Panc1 (cell line): ENCODE measurements at regions not wholly inside any gene's neighbourhood (a gene's known extent, or its start where the extent isn't known, plus 50 kb on each side); places are given as distances from the start of the nearest gene placed in this dataset.

Experiments
- ATAC-seq: fragments of 200-7000 bp; cut with Tn5 transposase; 2 replicates; pipeline ENCODE4 v1.9.1; 2020; ENCODE audit warnings: mild to moderate bottlenecking, moderate library complexity
- BruUV-seq: library from RNA; stranded (reverse); fragments of 400-500 nt; replicated peaks from 2 replicates; lab custom pipeline; 2021; lab: Mats Ljungman, UMichigan
- CTCF ChIA-PET: fragments of 300-600 bp; sonication (Branson Sonifier 250); formaldehyde crosslinking; loops from one replicate; lab custom pipeline; 2022; ENCODE audit warnings: antibody characterized with exemption; lab: Charles Lee
- POLR2A ChIA-PET: fragments of 300-600 bp; sonication (Branson Sonifier 250); formaldehyde crosslinking; loops from one replicate; lab custom pipeline; 2022; ENCODE audit warnings: antibody characterized with exemption; lab: Charles Lee
- DNase-seq: peaks from one replicate; pipeline ENCODE4 v3.0.0-alpha.2; 2010; ENCODE audit warnings: low read depth, low spot score
- H3K27ac ChIP-seq: 2 replicates; pipeline ENCODE4 v1.5.1; 2011; ENCODE audit warnings: mild to moderate bottlenecking, low read length, inconsistent platforms
- H3K27me3 ChIP-seq: fragments of 200-500 bp; sonication (Bioruptor generic); 2 replicates; pipeline ENCODE4 v1.6.0; 2014; ENCODE audit warnings: low read length, inconsistent platforms; ENCODE audit not compliant: control insufficient read depth, insufficient read depth
- H3K36me3 ChIP-seq: fragments of 200-500 bp; sonication (Bioruptor generic); 2 replicates; pipeline ENCODE4 v1.5.1; 2014; ENCODE audit warnings: inconsistent platforms, mild to moderate bottlenecking, low read length, moderate library complexity; ENCODE audit not compliant: control insufficient read depth, insufficient read depth
- H3K4me1 ChIP-seq: 2 replicates; pipeline ENCODE4 v1.5.1; 2011; ENCODE audit warnings: inconsistent platforms, mild to moderate bottlenecking, low read length, moderate library complexity; ENCODE audit not compliant: control insufficient read depth, insufficient read depth
- H3K4me3 ChIP-seq, 2 experiments: 2 replicates each; pipeline ENCODE4 v1.5.1; 2011 to 2012; ENCODE audit warnings: low read depth in 2 of 2, low read length in 2 of 2, mild to moderate bottlenecking in 2 of 2, inconsistent platforms in 1 of 2, moderate library complexity in 1 of 2
- H3K9me3 ChIP-seq: fragments of 200-500 bp; sonication (Bioruptor generic); 2 replicates; pipeline ENCODE4 v1.5.1; 2014; ENCODE audit warnings: low read depth, mild to moderate bottlenecking, inconsistent platforms, low read length, moderate library complexity; ENCODE audit not compliant: control insufficient read depth, insufficient read depth
- POLR2AphosphoS5 ChIP-seq: IDR thresholded peaks from 2 replicates; pipeline ENCODE4 v1.6.1; 2012; ENCODE audit warnings: mild to moderate bottlenecking, low read depth, low read length, moderate library complexity
- SIN3A ChIP-seq: IDR thresholded peaks from 2 replicates; pipeline ENCODE4 v1.6.1; 2012; ENCODE audit warnings: low read depth, mild to moderate bottlenecking, low read length, moderate library complexity, borderline replicate concordance; ENCODE audit not compliant: insufficient read depth
- TCF7L2 ChIP-seq: IDR thresholded peaks from 2 replicates; pipeline ENCODE4 v1.6.1; 2011; ENCODE audit warnings: mild to moderate bottlenecking, low read depth, low read length, inconsistent platforms
- in situ Hi-C: cut with HindIII; loops from 2 replicates; pipeline ENCODE4 v1.10.0; 2016; ENCODE audit warnings: low sequenced_read_pairs, low pct_unique_long_range_greater_than_20kb
- intact Hi-C: fragments of 100-400 bp; cut with micrococcal nuclease; formaldehyde crosslinking; loops from one replicate; pipeline ENCODE4 v1.10.0; 2022; ENCODE audit not compliant: unreplicated experiment
- TF ChIP-seq, protein P1 (sequence below), 2 experiments: IDR thresholded peaks; 2 replicates each; pipeline ENCODE4 v1.6.1; 2011 to 2012; ENCODE audit warnings: low read depth in 2 of 2, control low read depth in 1 of 2, low read length in 1 of 2, mild to moderate bottlenecking in 1 of 2, moderate library complexity in 1 of 2; ENCODE audit not compliant: insufficient read depth in 1 of 2
- TF ChIP-seq, protein P2 (sequence below): fragments of 450-650 bp; IDR thresholded peaks from 2 replicates; pipeline ENCODE4 v1.5.1; 2017; ENCODE audit warnings: mild to moderate bottlenecking

DNA sequence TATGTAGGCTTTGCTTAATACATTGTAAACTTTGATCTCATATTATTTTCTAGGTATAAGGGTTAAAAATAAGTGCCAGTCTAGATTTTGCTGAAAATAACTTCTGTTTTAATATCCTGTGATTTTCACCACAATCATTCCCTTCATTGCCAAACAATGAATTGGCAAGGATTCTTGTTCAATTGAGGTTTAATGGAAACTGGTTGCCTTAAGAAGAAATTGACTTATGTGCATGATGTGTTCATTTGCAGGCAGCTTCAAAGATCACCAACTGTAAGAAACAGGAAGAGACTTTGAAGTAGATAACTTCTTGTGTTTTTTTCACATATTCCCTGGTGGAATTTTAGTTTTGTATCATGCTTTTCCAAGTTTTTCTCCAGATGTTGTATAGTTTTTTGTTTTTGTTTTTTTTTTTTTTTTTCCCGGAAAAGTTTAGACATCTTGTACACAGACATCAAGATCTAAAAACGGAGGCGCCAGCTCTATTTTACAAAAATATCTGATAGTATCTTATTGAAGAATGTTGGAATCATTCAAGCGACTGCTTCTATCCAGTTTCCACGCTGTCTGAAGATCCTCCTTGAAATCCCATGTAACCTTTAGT is 108.3 kb downstream of the POSTN start:
- Histone ChIP-seq H3K27ac (no peak overlapping the region), H3K36me3 (no peaks in the 10 kb centered on the region), H3K9me3 (no peaks in the 10 kb centered on the region), H3K4me3 (no peak overlapping the region), H3K27me3 (no peaks in the 10 kb centered on the region), H3K4me1 (no peaks in the 10 kb centered on the region)
- ATAC-seq (no peak), DNase-seq (no peak)
- intact Hi-C loops = no loop called here
- ChIA-PET CTCF (no interaction called here), POLR2A (no interaction called here)
- BruUV-seq = no TSS peak
- TF ChIP-seq, protein P1, sequence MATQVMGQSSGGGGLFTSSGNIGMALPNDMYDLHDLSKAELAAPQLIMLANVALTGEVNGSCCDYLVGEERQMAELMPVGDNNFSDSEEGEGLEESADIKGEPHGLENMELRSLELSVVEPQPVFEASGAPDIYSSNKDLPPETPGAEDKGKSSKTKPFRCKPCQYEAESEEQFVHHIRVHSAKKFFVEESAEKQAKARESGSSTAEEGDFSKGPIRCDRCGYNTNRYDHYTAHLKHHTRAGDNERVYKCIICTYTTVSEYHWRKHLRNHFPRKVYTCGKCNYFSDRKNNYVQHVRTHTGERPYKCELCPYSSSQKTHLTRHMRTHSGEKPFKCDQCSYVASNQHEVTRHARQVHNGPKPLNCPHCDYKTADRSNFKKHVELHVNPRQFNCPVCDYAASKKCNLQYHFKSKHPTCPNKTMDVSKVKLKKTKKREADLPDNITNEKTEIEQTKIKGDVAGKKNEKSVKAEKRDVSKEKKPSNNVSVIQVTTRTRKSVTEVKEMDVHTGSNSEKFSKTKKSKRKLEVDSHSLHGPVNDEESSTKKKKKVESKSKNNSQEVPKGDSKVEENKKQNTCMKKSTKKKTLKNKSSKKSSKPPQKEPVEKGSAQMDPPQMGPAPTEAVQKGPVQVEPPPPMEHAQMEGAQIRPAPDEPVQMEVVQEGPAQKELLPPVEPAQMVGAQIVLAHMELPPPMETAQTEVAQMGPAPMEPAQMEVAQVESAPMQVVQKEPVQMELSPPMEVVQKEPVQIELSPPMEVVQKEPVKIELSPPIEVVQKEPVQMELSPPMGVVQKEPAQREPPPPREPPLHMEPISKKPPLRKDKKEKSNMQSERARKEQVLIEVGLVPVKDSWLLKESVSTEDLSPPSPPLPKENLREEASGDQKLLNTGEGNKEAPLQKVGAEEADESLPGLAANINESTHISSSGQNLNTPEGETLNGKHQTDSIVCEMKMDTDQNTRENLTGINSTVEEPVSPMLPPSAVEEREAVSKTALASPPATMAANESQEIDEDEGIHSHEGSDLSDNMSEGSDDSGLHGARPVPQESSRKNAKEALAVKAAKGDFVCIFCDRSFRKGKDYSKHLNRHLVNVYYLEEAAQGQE (IDR thresholded peaks at IDR 0.05; ENCODE audit: insufficient read depth in 1 of 2, low read depth in 2 of 2, low read length in 1 of 2) = no peak
- TF ChIP-seq, protein P2, sequence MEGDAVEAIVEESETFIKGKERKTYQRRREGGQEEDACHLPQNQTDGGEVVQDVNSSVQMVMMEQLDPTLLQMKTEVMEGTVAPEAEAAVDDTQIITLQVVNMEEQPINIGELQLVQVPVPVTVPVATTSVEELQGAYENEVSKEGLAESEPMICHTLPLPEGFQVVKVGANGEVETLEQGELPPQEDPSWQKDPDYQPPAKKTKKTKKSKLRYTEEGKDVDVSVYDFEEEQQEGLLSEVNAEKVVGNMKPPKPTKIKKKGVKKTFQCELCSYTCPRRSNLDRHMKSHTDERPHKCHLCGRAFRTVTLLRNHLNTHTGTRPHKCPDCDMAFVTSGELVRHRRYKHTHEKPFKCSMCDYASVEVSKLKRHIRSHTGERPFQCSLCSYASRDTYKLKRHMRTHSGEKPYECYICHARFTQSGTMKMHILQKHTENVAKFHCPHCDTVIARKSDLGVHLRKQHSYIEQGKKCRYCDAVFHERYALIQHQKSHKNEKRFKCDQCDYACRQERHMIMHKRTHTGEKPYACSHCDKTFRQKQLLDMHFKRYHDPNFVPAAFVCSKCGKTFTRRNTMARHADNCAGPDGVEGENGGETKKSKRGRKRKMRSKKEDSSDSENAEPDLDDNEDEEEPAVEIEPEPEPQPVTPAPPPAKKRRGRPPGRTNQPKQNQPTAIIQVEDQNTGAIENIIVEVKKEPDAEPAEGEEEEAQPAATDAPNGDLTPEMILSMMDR = no peak
- TF ChIP-seq TCF7L2 (no peak), POLR2AphosphoS5 (no peak), SIN3A (no peak)
- in situ Hi-C loops = no loop called here

DNA sequence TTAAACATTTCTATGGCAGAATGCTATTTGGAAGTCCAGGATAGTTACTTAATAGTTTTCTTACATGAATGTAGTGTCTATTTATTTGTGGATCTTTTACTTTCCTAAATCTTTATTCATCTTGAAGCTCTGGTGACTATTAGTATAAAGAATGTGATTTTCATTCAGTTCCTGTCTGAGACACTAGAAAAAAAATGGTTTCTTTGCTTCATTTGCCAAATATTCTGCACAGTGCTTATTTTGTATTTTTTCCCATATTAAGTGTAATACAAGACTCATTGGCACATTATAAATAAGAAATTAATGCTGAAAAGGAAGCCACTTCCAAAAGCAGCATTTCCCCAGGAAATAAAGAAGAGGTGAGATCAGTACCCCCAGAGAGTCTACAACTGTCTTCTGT is 109.8 kb downstream of the POSTN start:
- no peak for ATAC-seq
- H3K9me3 ChIP-seq = no peaks in the 10 kb centered on the region
- no peak for DNase-seq
- no TSS peak for BruUV-seq
- ChIA-PET CTCF (no interaction called here), POLR2A (no interaction called here)
- no peaks in the 10 kb centered on the region for H3K4me1 ChIP-seq
- no peaks in the 10 kb centered on the region for H3K27me3 ChIP-seq
- H3K36me3 ChIP-seq = no peaks in the 10 kb centered on the region
- intact Hi-C loops = no loop called here
- TF ChIP-seq, protein P1 (IDR thresholded peaks at IDR 0.05; ENCODE audit: insufficient read depth in 1 of 2, low read depth in 2 of 2, low read length in 1 of 2) = no peak
- no peak for TF ChIP-seq POLR2AphosphoS5
- TF ChIP-seq, protein P2 = no peak
- TF ChIP-seq SIN3A = no peak
- no peak for TF ChIP-seq TCF7L2
- H3K4me3 ChIP-seq = no peak overlapping the region
- no peak overlapping the region for H3K27ac ChIP-seq
- in situ Hi-C loops = no loop called here
